Common myeloid progenitor, CD34-positive (primary cell): ENCODE measurements at regions not wholly inside any gene's neighbourhood (a gene's known extent, or its start where the extent isn't known, plus 50 kb on each side); places are given as distances from the start of the nearest gene placed in this dataset.

Source experiments
- CTCF ChIA-PET: fragments of 350-600 bp; sonication (Branson Sonifier 250); formaldehyde crosslinking; loops from one replicate; lab custom pipeline; 2021; ENCODE audit warnings: antibody characterized with exemption; lab: Charles Lee
- POLR2A ChIA-PET: fragments of 350-600 bp; sonication (Branson Sonifier 250); formaldehyde crosslinking; loops from one replicate; lab custom pipeline; 2021; ENCODE audit warnings: antibody characterized with exemption; lab: Charles Lee
- DNase-seq, 3 donors: peaks; one replicate each; pipeline versions ENCODE4 v3.0.0 to v3.0.0-alpha.2; 2013
- H3K27ac ChIP-seq, 2 experiments: 1 replicate in 1 of 2; 2 replicates in 1 of 2; pipeline ENCODE4 v1.7.0; 2013; ENCODE audit warnings: inconsistent platforms in 2 of 2, low read length in 2 of 2, mild to moderate bottlenecking in 2 of 2, low read depth in 1 of 2, moderate library complexity in 1 of 2; ENCODE audit not compliant: severe bottlenecking in 2 of 2, insufficient read depth in 1 of 2, poor library complexity in 1 of 2
- H3K27me3 ChIP-seq, 5 experiments: replicated peaks in 2 of 5; 1 replicate in 3 of 5; 2 replicates in 2 of 5; pipeline versions ENCODE4 v1.6.1 to v1.7.0; 2013; ENCODE audit warnings: low read length in 4 of 5, mild to moderate bottlenecking in 2 of 5, moderate library complexity in 2 of 5, inconsistent platforms in 1 of 5; ENCODE audit not compliant: insufficient read depth in 5 of 5, control insufficient read depth in 4 of 5
- H3K36me3 ChIP-seq, 4 experiments: 1 replicate in 2 of 4; 2 replicates in 2 of 4; pipeline versions ENCODE4 v1.6.1 to v1.7.0; 2013; ENCODE audit warnings: low read length in 3 of 4, control low read depth in 1 of 4, mild to moderate bottlenecking in 1 of 4; ENCODE audit not compliant: control insufficient read depth in 4 of 4, insufficient read depth in 4 of 4
- H3K4me1 ChIP-seq, 4 experiments: 1 replicate in 3 of 4; 2 replicates in 1 of 4; pipeline versions ENCODE4 v1.6.1 to v1.7.1; 2013; ENCODE audit warnings: low read length in 3 of 4, mild to moderate bottlenecking in 3 of 4, control low read depth in 1 of 4, inconsistent platforms in 1 of 4, moderate library complexity in 1 of 4; ENCODE audit not compliant: control insufficient read depth in 4 of 4, insufficient read depth in 4 of 4; ENCODE audit errors: control extremely low read depth in 1 of 4
- H3K4me3 ChIP-seq, 7 experiments: 1 replicate in 4 of 7; 2 replicates in 3 of 7; pipeline versions ENCODE4 v1.5.1 to v1.7.0; 2013; ENCODE audit warnings: mild to moderate bottlenecking in 7 of 7, low read length in 6 of 7, moderate library complexity in 6 of 7, inconsistent platforms in 2 of 7, low read depth in 2 of 7, control low read depth in 1 of 7; ENCODE audit not compliant: insufficient read depth in 4 of 7, control insufficient read depth in 1 of 7; ENCODE audit errors: extremely low read depth in 1 of 7
- H3K9me3 ChIP-seq, 5 experiments: 1 replicate in 4 of 5; 2 replicates in 1 of 5; pipeline versions ENCODE4 v1.6.1 to v1.7.1; 2013; ENCODE audit warnings: low read length in 4 of 5, mild to moderate bottlenecking in 2 of 5, inconsistent platforms in 1 of 5, low read depth in 1 of 5, moderate library complexity in 1 of 5; ENCODE audit not compliant: control insufficient read depth in 4 of 5, insufficient read depth in 2 of 5; ENCODE audit errors: control extremely low read depth in 1 of 5
- WGBS: methylation state at CpG from one replicate; pipeline ENCODE4 v1.1.5; 2013; ENCODE audit not compliant: insufficient coverage; 5-methylcytosine and 5-hydroxymethylcytosine counted together

DNA sequence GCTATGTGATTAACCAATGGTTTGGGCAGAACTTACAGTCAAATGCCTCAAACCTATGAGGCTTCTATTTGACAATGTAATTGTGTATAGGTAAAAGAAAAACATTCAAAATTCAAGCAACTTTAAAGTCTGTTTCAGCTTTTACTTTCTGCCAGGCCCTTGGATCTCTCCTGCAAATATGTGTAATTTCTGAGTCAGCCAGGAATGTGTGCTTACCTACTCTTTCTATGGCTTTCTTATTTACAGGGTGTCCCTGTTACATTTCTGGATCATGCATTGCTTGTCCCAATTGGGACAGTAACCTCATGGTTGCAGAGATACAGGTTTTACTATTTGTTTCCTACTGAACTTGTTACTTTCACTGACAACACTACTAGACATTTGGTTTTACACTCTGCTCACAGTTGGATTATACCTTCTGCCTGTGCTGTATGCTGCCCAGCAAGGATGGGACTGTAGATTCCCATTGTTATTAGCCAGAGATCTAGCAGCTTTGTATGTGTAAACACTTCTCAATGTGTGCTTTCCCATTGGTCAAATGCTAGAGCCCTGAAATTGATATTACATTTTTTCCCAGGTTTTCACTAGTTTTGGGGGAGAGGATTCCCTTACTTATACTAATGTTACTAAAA is 355.3 kb downstream of the ARL4A start:
- H3K27ac ChIP-seq, result no peak overlapping the region
- ChIA-PET CTCF (interaction anchor here (0.7 kb wide), 1 partner anchor 13 kb away, joined by 3 read pairs; no protein-coding TSS in a partner anchor), POLR2A (no interaction called here)
- H3K36me3 ChIP-seq, result no peaks in the 10 kb centered on the region
- no peaks in the 10 kb centered on the region for H3K4me1 ChIP-seq
- H3K9me3 ChIP-seq, result no peaks in the 10 kb centered on the region
- DNase-seq, result no peak
- H3K4me3 ChIP-seq, result no peak overlapping the region
- no peaks in the 10 kb centered on the region for H3K27me3 ChIP-seq

DNA sequence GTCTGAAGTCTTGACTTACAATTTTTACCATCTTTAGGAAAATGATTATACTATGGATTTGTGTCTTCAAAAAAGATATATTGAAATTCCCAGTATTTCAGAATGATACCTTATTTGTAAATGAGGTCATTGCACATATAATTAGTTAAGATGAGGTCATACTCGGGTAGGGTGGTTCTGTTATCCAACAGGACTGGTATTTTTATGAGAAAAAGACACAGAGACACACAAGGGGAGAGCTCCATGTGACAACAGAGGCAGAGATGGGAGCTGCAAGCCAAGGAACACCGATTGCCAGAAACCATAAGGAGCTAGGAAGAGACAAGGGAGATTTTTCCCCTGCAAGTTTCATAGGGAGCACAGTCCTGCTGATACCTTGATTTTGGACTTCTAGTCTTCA is 356.9 kb downstream of the ARL4A start:
- ChIA-PET CTCF (no interaction called here), POLR2A (no interaction called here)
- H3K36me3 ChIP-seq, result no peaks in the 10 kb centered on the region
- WGBS, result 91% methylated on average over 2 of the region's 2 CpGs
- H3K27ac ChIP-seq, result no peak overlapping the region
- H3K4me3 ChIP-seq, result no peak overlapping the region
- H3K4me1 ChIP-seq, result no peaks in the 10 kb centered on the region
- no peaks in the 10 kb centered on the region for H3K9me3 ChIP-seq
- H3K27me3 ChIP-seq, result no peaks in the 10 kb centered on the region
- no peak for DNase-seq

GRCh38 chr7:13047061-13047460 is 359.6 kb downstream of the ARL4A start:
- WGBS, result 100% methylated on average over 3 of the region's 4 CpGs
- no peaks in the 10 kb centered on the region for H3K36me3 ChIP-seq
- no peaks in the 10 kb centered on the region for H3K9me3 ChIP-seq
- no peaks in the 10 kb centered on the region for H3K4me1 ChIP-seq
- H3K27ac ChIP-seq, result no peak overlapping the region
- no peaks in the 10 kb centered on the region for H3K27me3 ChIP-seq
- ChIA-PET CTCF (no interaction called here), POLR2A (no interaction called here)
- H3K4me3 ChIP-seq, result no peak overlapping the region
- DNase-seq, result no peak

GRCh38 chr7:13049946-13050345 is 362.5 kb downstream of the ARL4A start:
- Histone ChIP-seq H3K4me1 (no peaks in the 10 kb centered on the region), H3K36me3 (no peaks in the 10 kb centered on the region), H3K27ac (no peak overlapping the region), H3K9me3 (no peaks in the 10 kb centered on the region), H3K4me3 (no peak overlapping the region), H3K27me3 (no peaks in the 10 kb centered on the region)
- no peak for DNase-seq
- CTCF ChIA-PET, result no interaction called here
- WGBS, result 100% methylated on average over 2 of the region's 3 CpGs
- POLR2A ChIA-PET, result no interaction called here

GRCh38 chr7:13050703-13051102 is 363.3 kb downstream of the ARL4A start:
- Histone ChIP-seq H3K9me3 (no peaks in the 10 kb centered on the region), H3K27me3 (no peaks in the 10 kb centered on the region), H3K4me3 (no peak overlapping the region), H3K36me3 (no peaks in the 10 kb centered on the region), H3K4me1 (peaks cover 0 to 3% (median 1%) of the 10 kb centered on the region in 4 experiments), H3K27ac (no peak overlapping the region)
- ChIA-PET CTCF (no interaction called here), POLR2A (no interaction called here)
- peak in 2 of 3 donors; percentile 9 to 12 for DNase-seq
- WGBS, result no CpG with 5 or more reads among the region's 2 CpGs

DNA sequence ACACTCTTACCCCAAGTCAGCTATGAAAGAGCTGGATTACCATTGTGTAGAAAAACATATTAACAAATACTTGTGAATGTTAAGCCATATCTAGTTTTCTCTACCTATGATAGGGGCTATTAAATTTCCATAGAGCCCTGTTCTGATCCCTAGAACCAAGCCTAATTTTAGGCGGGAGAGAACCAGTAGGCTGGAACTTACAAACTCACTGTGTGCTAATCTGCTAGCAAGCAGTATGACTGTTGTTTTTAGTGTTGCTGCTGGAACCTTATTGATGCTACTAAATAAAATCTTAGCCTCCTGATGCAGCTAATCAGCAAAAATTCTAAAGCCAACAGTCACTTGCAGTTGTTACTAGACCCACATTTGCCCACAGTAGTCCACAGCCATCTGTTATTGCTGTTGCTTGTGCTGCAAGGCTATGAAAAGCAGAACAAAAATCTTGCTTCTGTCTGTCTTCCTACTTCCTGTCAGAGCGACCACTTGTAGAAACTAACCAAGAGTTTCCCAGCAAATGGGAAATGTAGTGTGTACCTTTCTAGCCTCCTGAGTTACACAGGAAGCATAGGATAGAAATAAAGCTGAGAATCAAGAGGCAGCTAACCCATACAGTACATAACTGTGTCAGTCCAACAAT is 368.4 kb downstream of the ARL4A start:
- Histone ChIP-seq H3K36me3 (no peaks in the 10 kb centered on the region), H3K4me1 (peaks cover 0 to 21% (median 8%) of the 10 kb centered on the region in 4 experiments), H3K4me3 (peak overlapping the region in 1 of 7 experiments; percentile 25), H3K27me3 (no peaks in the 10 kb centered on the region), H3K9me3 (no peaks in the 10 kb centered on the region), H3K27ac (peak overlapping the region in 1 of 2 experiments; percentile 4)
- POLR2A ChIA-PET, result interaction anchor here (0.6 kb wide), 1 partner anchor 24 kb away, joined by 3 read pairs; no protein-coding TSS in a partner anchor
- CTCF ChIA-PET, result interaction anchor here (1.0 kb wide), 1 partner anchor 14 kb away, joined by 3 read pairs; no protein-coding TSS in a partner anchor
- DNase-seq, result peak in 2 of 3 donors; percentile 55 to 57
- 50% methylated on average over 2 of the region's 2 CpGs for WGBS

GRCh38 chr7:13057462-13058200 is 370.2 kb downstream of the ARL4A start:
- peak in 2 of 3 donors; percentile 26 to 27 for DNase-seq
- Histone ChIP-seq H3K4me1 (peaks cover 0 to 21% (median 8%) of the 10 kb centered on the region in 4 experiments), H3K36me3 (no peaks in the 10 kb centered on the region), H3K27ac (peak overlapping the region in 1 of 2 experiments; percentile 41), H3K9me3 (peaks cover 0 to 3% (median 0%) of the 10 kb centered on the region in 5 experiments), H3K4me3 (peak overlapping the region in 4 of 7 experiments; percentile 2 to 46 (median 20)), H3K27me3 (no peaks in the 10 kb centered on the region)
- CTCF ChIA-PET, result no interaction called here
- POLR2A ChIA-PET, result no interaction called here
- 100% methylated on average over 1 of the region's 6 CpGs for WGBS
